SK-N-SH treated with all-trans-retinoic acid at 6 μM for 48 hours (cell line): ENCODE measurements at regions not wholly inside any gene's neighbourhood (a gene's known extent, or its start where the extent isn't known, plus 50 kb on each side); places are given as distances from the start of the nearest gene placed in this dataset.

Experiments
- CREB5 ChIP-seq: fragments of 250-450 bp; sonication (Bioruptor Pico); IDR thresholded peaks from 2 replicates; pipeline ENCODE4 v1.5.1; 2020; ENCODE audit warnings: low read depth, mild to moderate bottlenecking, moderate library complexity
- ESRRG ChIP-seq: fragments of 250-450 bp; sonication (Bioruptor Pico); IDR thresholded peaks from 2 replicates; pipeline ENCODE4 v1.6.1; 2021; ENCODE audit warnings: mild to moderate bottlenecking
- ISL1 ChIP-seq: fragments of 250-450 bp; sonication (Bioruptor Pico); IDR thresholded peaks from 2 replicates; pipeline ENCODE4 v2.1.2; 2022; ENCODE audit warnings: mild to moderate bottlenecking, moderate library complexity
- OSR1 ChIP-seq: fragments of 250-450 bp; sonication (Bioruptor Pico); IDR thresholded peaks from 2 replicates; pipeline ENCODE4 v1.8.0; 2022; ENCODE audit warnings: moderate library complexity, mild to moderate bottlenecking, inconsistent platforms
- PATZ1 ChIP-seq: fragments of 250-450 bp; sonication (Bioruptor Pico); IDR thresholded peaks from 2 replicates; pipeline ENCODE4 v1.8.0; 2020; ENCODE audit warnings: mild to moderate bottlenecking, moderate library complexity, borderline replicate concordance
- POU6F1 ChIP-seq: fragments of 250-450 bp; sonication (Bioruptor Pico); IDR thresholded peaks from 2 replicates; pipeline ENCODE4 v1.8.0; 2021; ENCODE audit warnings: low read depth, mild to moderate bottlenecking, moderate library complexity, borderline replicate concordance
- RARB ChIP-seq: fragments of 250-450 bp; sonication (Bioruptor Pico); IDR thresholded peaks from 2 replicates; pipeline ENCODE4 v1.8.0; 2021; ENCODE audit warnings: mild to moderate bottlenecking, moderate library complexity
- SNAI2 ChIP-seq: fragments of 250-450 bp; sonication (Bioruptor Pico); IDR thresholded peaks from 2 replicates; pipeline ENCODE4 v1.5.0; 2020; ENCODE audit warnings: mild to moderate bottlenecking, moderate library complexity
- TSHZ2 ChIP-seq: fragments of 250-450 bp; sonication (Bioruptor Pico); IDR thresholded peaks from 2 replicates; pipeline ENCODE4 v1.5.0; 2020; ENCODE audit warnings: mild to moderate bottlenecking, moderate library complexity
- ZC3H10 ChIP-seq: fragments of 250-450 bp; sonication (Bioruptor Pico); IDR thresholded peaks from 2 replicates; pipeline ENCODE4 v1.5.1; 2021; ENCODE audit warnings: mild to moderate bottlenecking, moderate library complexity
- ZFP3 ChIP-seq: fragments of 250-450 bp; sonication (Bioruptor Pico); IDR thresholded peaks from 2 replicates; pipeline ENCODE4 v1.5.0; 2020; ENCODE audit warnings: mild to moderate bottlenecking, moderate library complexity
- ZFP30 ChIP-seq: fragments of 450-650 bp; formaldehyde crosslinking; IDR thresholded peaks from 2 replicates; pipeline ENCODE4 v1.5.0; 2022; ENCODE audit warnings: mild to moderate bottlenecking, moderate library complexity
- ZNF565 ChIP-seq: fragments of 450-650 bp; formaldehyde crosslinking; conservative IDR thresholded peaks from 2 replicates; pipeline ENCODE4 v1.5.0; 2020; ENCODE audit warnings: low read depth, mild to moderate bottlenecking, moderate library complexity

GRCh38 chr10:23917251-23917840 lies 291.6 kb upstream of the KIAA1217 start:
- TF ChIP-seq ESRRG (CRISPR knock-in tag) (no peak), SNAI2 (CRISPR knock-in tag) (no peak), ZFP3 (CRISPR knock-in tag) (no peak), CREB5 (no peak), POU6F1 (CRISPR knock-in tag) (no peak), PATZ1 (no peak), ISL1 (no peak), RARB (CRISPR knock-in tag) (no peak), ZNF565 (CRISPR knock-in tag) (no peak), ZFP30 (no peak), ZC3H10 (no peak), TSHZ2 (CRISPR knock-in tag) (no peak), OSR1 (CRISPR knock-in tag) (no peak)
